Lower leg skin (tissue), 3 donors: ENCODE measurements at regions not wholly inside any gene's neighbourhood (a gene's known extent, or its start where the extent isn't known, plus 50 kb on each side); places are given as distances from the start of the nearest gene placed in this dataset.

Source experiments
- CTCF ChIP-seq, 3 donors: fragments of 450-650 bp; IDR thresholded peaks; one replicate each; pipeline ENCODE4 v1.5.1; 2016; ENCODE audit warnings: antibody characterized with exemption in 3 of 3, mild to moderate bottlenecking in 3 of 3, moderate library complexity in 2 of 3
- POLR2A ChIP-seq, 2 donors: fragments of 450-650 bp; IDR thresholded peaks; one replicate each; pipeline ENCODE4 v1.6.1; 2016 to 2017; ENCODE audit warnings: antibody characterized with exemption in 2 of 2, mild to moderate bottlenecking in 1 of 2, moderate library complexity in 1 of 2

DNA sequence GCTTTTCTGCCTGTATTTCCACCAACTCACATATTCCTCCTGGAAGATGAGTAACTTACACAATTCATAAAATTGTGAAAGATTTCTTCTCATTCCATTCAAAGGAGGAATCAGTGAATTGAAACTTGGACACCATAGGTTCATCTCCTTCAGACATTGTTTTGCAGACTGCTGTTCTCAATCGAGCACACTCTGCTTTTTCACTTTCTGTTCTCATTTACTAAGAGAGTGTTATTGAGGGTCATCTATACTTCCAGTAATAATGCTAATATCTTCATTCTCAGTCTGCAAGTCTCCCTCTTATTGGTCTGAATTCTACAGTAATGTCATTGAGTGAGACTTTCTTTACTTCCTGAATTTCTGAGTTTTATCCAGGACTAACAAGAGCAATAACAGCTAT lies 67.5 kb upstream of the FUT9 start:
- TF ChIP-seq POLR2A (IDR thresholded peaks at IDR 0.05) (no peak), CTCF (IDR thresholded peaks at IDR 0.05) (no peak)
